HL-60 (cell line): ENCODE measurements at regions not wholly inside any gene's neighbourhood (a gene's known extent, or its start where the extent isn't known, plus 50 kb on each side); places are given as distances from the start of the nearest gene placed in this dataset.

Experiments used
- DNase-seq, 2 experiments: peaks; one replicate each; pipeline ENCODE4 v3.0.0-alpha.2; 2010 to 2020; ENCODE audit warnings: low read depth in 1 of 2, low spot score in 1 of 2
- H3K27ac ChIP-seq: fragments of 250-450 bp; sonication (Bioruptor Pico); replicated peaks from 2 replicates; pipeline ENCODE4 v1.5.1; 2020; ENCODE audit warnings: mild to moderate bottlenecking, moderate library complexity
- H3K27me3 ChIP-seq: fragments of 250-450 bp; sonication (Bioruptor Pico); 2 replicates; pipeline ENCODE4 v1.5.1; 2021; ENCODE audit warnings: mild to moderate bottlenecking, moderate library complexity; ENCODE audit not compliant: insufficient read depth, poor library complexity, severe bottlenecking
- H3K4me3 ChIP-seq: replicated peaks from 2 replicates; pipeline ENCODE4 v1.5.1; 2011; ENCODE audit warnings: mild to moderate bottlenecking, control low read depth, low read length; ENCODE audit not compliant: insufficient read depth
- CTCF ChIP-seq: IDR thresholded peaks from one replicate; pipeline ENCODE4 v1.5.1; 2011; ENCODE audit warnings: low read length, control low read depth, inconsistent platforms; ENCODE audit not compliant: insufficient read depth
- GABPA ChIP-seq: IDR thresholded peaks from 2 replicates; pipeline ENCODE4 v1.6.1; 2012; ENCODE audit warnings: low read depth
- POLR2AphosphoS5 ChIP-seq: IDR thresholded peaks from 2 replicates; pipeline ENCODE4 v1.6.1; 2012; ENCODE audit warnings: low read depth
- REST ChIP-seq: IDR thresholded peaks from 2 replicates; pipeline ENCODE4 v1.6.1; 2012; ENCODE audit warnings: low read depth; ENCODE audit not compliant: insufficient replicate concordance
- SPI1 ChIP-seq: IDR thresholded peaks from 2 replicates; pipeline ENCODE4 v1.6.1; 2012; ENCODE audit warnings: low read depth, mild to moderate bottlenecking, borderline replicate concordance

GRCh38 chrX:148310426-148311165 lies 189.8 kb upstream of the AFF2 start:
- peak overlapping the region; percentile 79 for H3K27ac ChIP-seq
- H3K4me3 ChIP-seq = no peak overlapping the region
- H3K27me3 ChIP-seq = no peaks in the 10 kb centered on the region
- DNase-seq = peak; percentile 3 to 84
- TF ChIP-seq GABPA = peak; percentile 72
- TF ChIP-seq CTCF = no peak
- TF ChIP-seq POLR2AphosphoS5 = peak; percentile 98
- no peak for TF ChIP-seq REST
- TF ChIP-seq SPI1 = peak; percentile 37; the same call in 1 of the 2 replicates

- Histone ChIP-seq H3K27ac (peak overlapping the region; percentile 79), H3K4me3 (no peak overlapping the region), H3K27me3 (no peaks in the 10 kb centered on the region)
- TF ChIP-seq CTCF (no peak), GABPA (no peak), POLR2AphosphoS5 (no peak), SPI1 (no peak), REST (no peak)
- no peak for DNase-seq
Measured at GRCh38 chrX:148311544-148311943, 188.9 kb upstream of the AFF2 start.

GRCh38 chrX:148314876-148315275 lies 185.5 kb upstream of the AFF2 start:
- TF ChIP-seq REST = no peak
- no peak for TF ChIP-seq POLR2AphosphoS5
- no peak for TF ChIP-seq CTCF
- TF ChIP-seq GABPA = no peak
- no peak for TF ChIP-seq SPI1
- no peak overlapping the region for H3K4me3 ChIP-seq
- no peaks in the 10 kb centered on the region for H3K27me3 ChIP-seq
- DNase-seq = no peak
- no peak overlapping the region for H3K27ac ChIP-seq
